Upper lobe of left lung (tissue), 6 donors: ENCODE measurements at regions not wholly inside any gene's neighbourhood (a gene's known extent, or its start where the extent isn't known, plus 50 kb on each side); places are given as distances from the start of the nearest gene placed in this dataset.
"Not testable (repeated sequence)": the region's sequence is repeated elsewhere in the genome, so short reads cannot be mapped to it uniquely, and the experiment has no call there.

Experiments
- ATAC-seq, 2 donors: fragments of 200-7000 bp; cut with Tn5 transposase; one replicate each; pipeline ENCODE4 v1.9.1; 2022; ENCODE audit warnings: mild to moderate bottlenecking in 2 of 2, moderate library complexity in 2 of 2; ENCODE audit not compliant: low FRiP score in 2 of 2
- DNase-seq, 2 donors: peaks; one replicate each; pipeline ENCODE4 v3.0.0-alpha.2; 2019 to 2020
- H3K27ac ChIP-seq, 4 donors: fragments of 200-600 bp; sonication (generic); one replicate each; pipeline ENCODE4 v1.5.1; 2016 to 2019
- H3K27me3 ChIP-seq, 4 donors: fragments of 200-600 bp; sonication (generic); one replicate each; pipeline ENCODE4 v1.5.1; 2017 to 2019
- H3K36me3 ChIP-seq, 4 donors: fragments of 200-600 bp; sonication (generic); one replicate each; pipeline ENCODE4 v1.5.1; 2016 to 2019
- H3K4me1 ChIP-seq, 4 donors: fragments of 200-600 bp; sonication (generic); one replicate each; pipeline ENCODE4 v1.5.1; 2018 to 2019
- H3K4me3 ChIP-seq, 4 donors: fragments of 200-600 bp; sonication (generic); one replicate each; pipeline ENCODE4 v1.5.1; 2017 to 2019; ENCODE audit warnings: mild to moderate bottlenecking in 2 of 4, moderate library complexity in 1 of 4
- H3K9me3 ChIP-seq, 4 donors: fragments of 200-600 bp; sonication (generic); one replicate each; pipeline ENCODE4 v1.5.1; 2018 to 2019
- EP300 ChIP-seq, 4 donors: sonication (generic); formaldehyde crosslinking; IDR thresholded peaks; one replicate each; pipeline ENCODE4 v1.5.1; 2017; ENCODE audit warnings: antibody characterized with exemption in 4 of 4, control low read depth in 2 of 4
- POLR2A ChIP-seq, 4 donors: fragments of 450-650 bp; IDR thresholded peaks; one replicate each; pipeline ENCODE4 v1.5.1; 2016 to 2017; ENCODE audit warnings: antibody characterized with exemption in 4 of 4, mild to moderate bottlenecking in 2 of 4
- POLR2AphosphoS5 ChIP-seq, 2 donors: sonication (generic); formaldehyde crosslinking; IDR thresholded peaks; one replicate each; pipeline ENCODE4 v1.5.1; 2017; ENCODE audit warnings: antibody characterized with exemption in 2 of 2
- WGBS, 2 donors: methylation state at CpG; one replicate each; pipeline ENCODE4 v1.1.5; 2017 to 2018; 5-methylcytosine and 5-hydroxymethylcytosine counted together
- TF ChIP-seq, protein P1 (sequence below), 6 experiments: fragments of 450-650 bp in 4 of 6; fragments of 200-600 bp in 2 of 6; sonication (generic) in 2 of 6; IDR thresholded peaks; one replicate each; pipeline ENCODE4 v1.5.1; 2016 to 2019; ENCODE audit warnings: antibody characterized with exemption in 6 of 6
- donor health status: DM: no; HTN: no; CAD: no; lungs with moderate emphysema.
- donor health status: DM: no; HTN: yes; CAD: no; lungs with severe emphysema.

DNA sequence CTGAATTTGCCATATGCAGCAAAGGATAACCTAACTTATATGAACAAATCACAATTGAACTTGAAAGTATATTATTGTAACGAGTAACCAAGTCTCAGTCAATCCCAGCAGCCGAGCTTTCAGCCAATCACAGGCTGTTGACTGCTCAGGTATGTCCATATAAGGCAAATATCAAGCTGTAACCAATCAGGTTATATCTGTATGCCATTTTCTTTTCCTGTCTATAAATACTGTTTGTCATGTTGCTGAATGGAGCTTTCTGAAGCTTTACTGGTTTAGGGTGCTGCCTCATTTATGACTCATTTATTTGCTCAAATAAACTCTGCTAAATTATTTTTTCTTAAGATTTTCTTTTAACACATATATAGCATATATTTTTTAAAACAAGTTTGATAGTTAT is 1059.5 kb downstream of the GALC start:
- H3K27ac ChIP-seq, result no peak overlapping the region
- TF ChIP-seq, protein P1, sequence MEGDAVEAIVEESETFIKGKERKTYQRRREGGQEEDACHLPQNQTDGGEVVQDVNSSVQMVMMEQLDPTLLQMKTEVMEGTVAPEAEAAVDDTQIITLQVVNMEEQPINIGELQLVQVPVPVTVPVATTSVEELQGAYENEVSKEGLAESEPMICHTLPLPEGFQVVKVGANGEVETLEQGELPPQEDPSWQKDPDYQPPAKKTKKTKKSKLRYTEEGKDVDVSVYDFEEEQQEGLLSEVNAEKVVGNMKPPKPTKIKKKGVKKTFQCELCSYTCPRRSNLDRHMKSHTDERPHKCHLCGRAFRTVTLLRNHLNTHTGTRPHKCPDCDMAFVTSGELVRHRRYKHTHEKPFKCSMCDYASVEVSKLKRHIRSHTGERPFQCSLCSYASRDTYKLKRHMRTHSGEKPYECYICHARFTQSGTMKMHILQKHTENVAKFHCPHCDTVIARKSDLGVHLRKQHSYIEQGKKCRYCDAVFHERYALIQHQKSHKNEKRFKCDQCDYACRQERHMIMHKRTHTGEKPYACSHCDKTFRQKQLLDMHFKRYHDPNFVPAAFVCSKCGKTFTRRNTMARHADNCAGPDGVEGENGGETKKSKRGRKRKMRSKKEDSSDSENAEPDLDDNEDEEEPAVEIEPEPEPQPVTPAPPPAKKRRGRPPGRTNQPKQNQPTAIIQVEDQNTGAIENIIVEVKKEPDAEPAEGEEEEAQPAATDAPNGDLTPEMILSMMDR (IDR thresholded peaks at IDR 0.05), result no peak
- no peak for TF ChIP-seq POLR2AphosphoS5 (IDR thresholded peaks at IDR 0.05)
- TF ChIP-seq POLR2A (IDR thresholded peaks at IDR 0.05), result no peak
- H3K9me3 ChIP-seq, result no peaks in the 10 kb centered on the region
- ATAC-seq (no peak), DNase-seq (no peak)
- H3K4me1 ChIP-seq, result no peaks in the 10 kb centered on the region
- no peak overlapping the region for H3K4me3 ChIP-seq
- H3K27me3 ChIP-seq, result no peaks in the 10 kb centered on the region
- 65 to 81% methylated on average over 2 of the region's 2 CpGs for WGBS, 2 donors
- H3K36me3 ChIP-seq, result no peaks in the 10 kb centered on the region

DNA sequence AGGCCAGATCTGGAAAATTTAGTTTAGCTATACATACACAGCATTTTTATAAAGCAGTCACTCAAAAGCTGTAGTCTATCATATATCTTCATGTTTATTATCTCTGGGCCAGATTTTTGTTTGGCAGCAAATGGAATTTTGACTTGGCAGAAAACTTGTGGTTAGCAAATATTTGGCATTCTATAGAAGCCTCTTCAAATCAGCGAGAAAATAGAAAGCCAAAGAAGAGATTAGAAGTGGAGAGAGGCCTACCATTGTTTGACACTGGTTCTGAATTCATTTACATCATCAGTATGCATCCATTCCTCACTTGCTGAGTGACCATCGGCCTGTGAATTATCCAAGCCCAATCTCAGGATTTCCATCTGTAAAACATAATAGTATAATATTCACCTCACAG is 1077.6 kb downstream of the GALC start:
- Histone ChIP-seq H3K9me3 (no peaks in the 10 kb centered on the region), H3K36me3 (no peaks in the 10 kb centered on the region), H3K4me1 (no peaks in the 10 kb centered on the region), H3K4me3 (no peak overlapping the region), H3K27ac (no peak overlapping the region), H3K27me3 (no peaks in the 10 kb centered on the region)
- no peak for ATAC-seq
- no peak for DNase-seq
- WGBS, 2 donors, result 42 to 44% methylated on average over 2 of the region's 2 CpGs
- TF ChIP-seq EP300 (IDR thresholded peaks at IDR 0.05) (no peak), POLR2A (IDR thresholded peaks at IDR 0.05) (no peak), POLR2AphosphoS5 (IDR thresholded peaks at IDR 0.05) (no peak)
- TF ChIP-seq, protein P1 (IDR thresholded peaks at IDR 0.05), result no peak

DNA sequence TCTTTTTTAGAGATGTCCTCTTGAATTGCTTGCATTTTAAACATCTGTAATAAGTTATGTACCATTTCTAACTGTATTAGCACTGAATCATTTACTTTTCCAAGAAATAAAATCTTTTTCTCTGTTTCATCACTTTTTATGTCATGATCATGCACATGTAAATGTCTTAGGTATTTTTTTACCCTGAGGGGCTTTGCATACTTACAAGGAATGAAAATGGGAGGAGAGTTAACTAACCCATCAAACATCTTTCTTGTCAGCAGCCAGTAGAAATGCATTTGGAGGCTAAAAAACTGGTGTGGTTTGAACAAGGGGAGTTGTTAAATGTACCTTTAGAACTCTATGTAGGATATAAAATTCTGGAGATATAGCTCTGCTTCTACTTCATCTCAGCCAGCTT is 1080.3 kb downstream of the GALC start:
- H3K4me3 ChIP-seq, result no peak overlapping the region
- no peaks in the 10 kb centered on the region for H3K36me3 ChIP-seq
- H3K4me1 ChIP-seq, result no peaks in the 10 kb centered on the region
- no peak for DNase-seq
- no peak overlapping the region for H3K27ac ChIP-seq
- no peaks in the 10 kb centered on the region for H3K27me3 ChIP-seq
- ATAC-seq, result no peak
- TF ChIP-seq EP300 (IDR thresholded peaks at IDR 0.05) (no peak), POLR2AphosphoS5 (IDR thresholded peaks at IDR 0.05) (no peak), POLR2A (IDR thresholded peaks at IDR 0.05) (no peak)
- TF ChIP-seq, protein P1 (IDR thresholded peaks at IDR 0.05), result no peak
- H3K9me3 ChIP-seq, result no peaks in the 10 kb centered on the region

DNA sequence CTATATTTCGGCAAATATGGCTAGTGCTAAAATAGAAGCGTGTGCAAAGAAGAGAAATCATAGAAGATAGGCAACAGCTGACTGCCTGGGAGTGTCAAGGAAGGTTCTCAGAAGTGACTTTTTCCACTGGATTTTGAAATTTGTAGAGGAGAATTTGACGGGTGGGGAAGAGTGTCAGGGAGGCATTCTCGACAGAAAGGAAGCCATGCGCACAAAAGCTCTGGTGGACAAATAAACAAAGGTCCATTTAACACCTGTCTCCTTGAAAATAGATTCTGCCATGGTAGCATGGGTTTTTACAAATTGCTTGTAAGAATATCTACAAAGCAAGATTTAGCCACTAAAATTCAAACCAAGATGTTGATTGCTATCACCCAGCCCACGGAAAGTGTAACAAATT is 1081.5 kb downstream of the GALC start:
- 68 to 76% methylated on average over 6 of the region's 6 CpGs for WGBS, 2 donors
- no peaks in the 10 kb centered on the region for H3K36me3 ChIP-seq
- H3K4me1 ChIP-seq, result no peaks in the 10 kb centered on the region
- no peak overlapping the region for H3K4me3 ChIP-seq
- DNase-seq, result no peak
- H3K27ac ChIP-seq, result no peak overlapping the region
- TF ChIP-seq POLR2A (IDR thresholded peaks at IDR 0.05) (no peak), EP300 (IDR thresholded peaks at IDR 0.05) (no peak), POLR2AphosphoS5 (IDR thresholded peaks at IDR 0.05) (no peak)
- TF ChIP-seq, protein P1 (IDR thresholded peaks at IDR 0.05), result no peak
- no peaks in the 10 kb centered on the region for H3K9me3 ChIP-seq
- H3K27me3 ChIP-seq, result no peaks in the 10 kb centered on the region
- no peak for ATAC-seq

DNA sequence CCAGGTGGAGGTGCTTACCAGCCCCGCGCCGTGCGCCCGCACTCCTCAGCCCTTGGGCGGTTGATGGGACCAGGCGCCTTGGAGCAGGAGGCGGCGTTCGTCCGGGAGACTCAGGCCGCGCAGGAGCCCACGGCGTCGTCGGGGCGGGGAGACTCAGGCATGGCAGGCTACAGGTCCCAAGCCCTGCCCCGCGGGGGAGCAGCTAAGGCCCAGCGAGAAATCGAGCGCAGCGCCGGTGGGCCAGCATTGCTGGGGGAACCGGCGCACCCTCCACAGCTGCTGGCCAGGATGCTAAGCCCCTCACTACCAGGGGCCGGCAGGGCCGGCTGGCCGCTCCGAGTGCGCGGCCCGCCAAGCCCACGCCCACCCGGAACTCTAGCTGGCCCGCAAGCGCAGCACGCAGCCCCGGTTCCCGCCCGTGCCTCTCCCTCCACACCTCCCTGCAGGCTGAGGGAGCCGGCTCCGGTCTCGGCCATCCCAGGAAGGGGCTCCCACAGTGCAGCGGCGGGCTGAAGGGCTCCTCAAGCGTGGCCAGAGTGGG is 1087.5 kb downstream of the GALC start:
- not testable (repeated sequence) for H3K4me1 ChIP-seq, H3K9me3 ChIP-seq, H3K27me3 ChIP-seq, H3K4me3 ChIP-seq, H3K27ac ChIP-seq, ATAC-seq, H3K36me3 ChIP-seq
- 94 to 97% methylated on average over 26 to 35 of the region's 48 CpGs for WGBS, 2 donors
- DNase-seq, result peak in 1 of 2 donors; percentile 83
